M059J (cell line): ENCODE measurements at regions not wholly inside any gene's neighbourhood (a gene's known extent, or its start where the extent isn't known, plus 50 kb on each side); places are given as distances from the start of the nearest gene placed in this dataset.

Experiments
- DNase-seq: peaks from one replicate; pipeline ENCODE4 v3.0.0-alpha.2; 2012; ENCODE audit warnings: low read depth

GRCh38 chr4:134345244-134345643, 143.7 kb upstream of the PABPC4L start:
- no peak for DNase-seq

GRCh38 chr4:134343656-134344055, 142.1 kb upstream of the PABPC4L start:
- DNase-seq, result no peak

- no peak for DNase-seq
Measured at GRCh38 chr4:134343081-134343480, 141.5 kb upstream of the PABPC4L start.

GRCh38 chr4:134337574-134337973, 136.0 kb upstream of the PABPC4L start:
- no peak for DNase-seq

GRCh38 chr4:134328741-134329140, 127.2 kb upstream of the PABPC4L start:
- DNase-seq, result no peak

DNA sequence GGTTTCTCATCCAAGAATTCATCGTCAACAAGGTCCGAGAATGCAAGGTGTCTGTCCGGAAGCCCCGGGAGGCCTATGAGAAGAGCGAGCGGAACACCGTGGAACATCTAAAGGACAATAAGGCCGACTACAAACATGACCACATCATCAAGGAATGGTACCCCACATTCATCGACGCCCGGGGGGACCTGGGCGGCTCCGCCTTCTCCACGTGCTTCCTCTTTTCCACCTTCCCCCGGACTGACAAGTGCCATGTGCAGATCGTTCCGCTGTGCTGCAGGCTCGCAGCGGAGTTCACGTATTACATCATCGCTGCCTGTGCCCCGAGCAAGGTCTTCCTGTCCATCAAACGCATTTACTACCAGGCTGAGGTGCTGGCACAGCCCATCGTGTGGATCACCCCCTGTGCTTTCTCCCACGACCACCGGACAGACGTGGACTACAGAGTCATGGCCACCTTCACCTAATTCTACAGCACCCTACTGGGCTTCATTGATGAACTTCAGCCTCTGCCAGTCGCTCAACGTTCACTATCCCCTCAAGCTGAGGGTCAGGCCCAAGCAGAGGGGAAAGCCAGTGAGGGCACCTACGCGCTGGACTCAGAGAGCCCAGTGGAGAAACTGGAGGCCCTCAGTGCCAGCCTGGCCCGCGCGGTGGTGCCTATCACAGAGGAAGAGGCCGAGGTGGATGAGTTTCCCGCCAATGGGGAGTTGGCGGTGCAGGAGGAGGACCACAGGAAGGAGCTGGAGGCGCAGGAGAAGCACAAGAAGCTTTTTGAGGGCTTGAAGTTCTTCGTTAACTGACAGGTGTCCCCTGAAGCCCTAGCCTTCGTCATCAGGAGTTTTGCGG, 125.9 kb upstream of the PABPC4L start:
- no peak for DNase-seq

- DNase-seq, result no peak
Measured at GRCh38 chr4:134326866-134327265, 125.3 kb upstream of the PABPC4L start.

DNA sequence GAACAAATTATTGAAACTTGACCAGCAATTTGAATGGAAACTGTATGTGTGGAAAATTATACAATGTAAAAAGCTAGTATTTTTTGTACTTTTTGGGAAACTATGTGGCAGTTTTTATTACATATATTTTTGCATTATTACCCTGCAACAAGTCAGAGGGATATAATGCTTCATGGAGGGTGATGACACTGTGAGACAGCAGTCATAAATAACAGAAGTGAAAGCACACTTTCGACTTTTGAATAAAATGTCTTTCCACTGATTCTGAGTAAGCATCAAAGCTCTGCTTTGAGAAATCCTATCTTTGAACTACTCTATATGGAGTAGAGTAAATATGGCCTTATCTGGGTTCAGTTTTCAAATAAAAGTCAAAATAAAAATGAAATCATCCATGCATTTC, 122.6 kb upstream of the PABPC4L start:
- DNase-seq, result no peak

DNA sequence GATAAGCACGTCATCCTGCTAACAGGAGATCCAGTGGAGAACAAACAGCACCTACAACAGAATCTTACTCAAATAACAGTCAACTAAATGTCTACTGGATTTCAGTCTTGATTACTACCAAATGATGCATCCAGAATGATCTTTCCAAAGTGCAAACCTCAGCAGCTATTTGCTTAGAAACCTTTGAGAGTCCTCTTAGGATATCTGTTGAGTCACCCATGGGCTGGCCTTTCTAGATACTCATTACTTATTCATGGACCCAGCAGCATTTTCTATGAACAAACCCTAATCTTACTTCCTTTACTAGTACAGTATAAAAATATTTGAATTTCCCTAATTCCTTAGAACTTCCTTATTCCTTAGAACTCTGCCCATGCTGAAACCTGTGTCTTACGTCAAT, 118.5 kb upstream of the PABPC4L start:
- DNase-seq, result peak; percentile 42

DNA sequence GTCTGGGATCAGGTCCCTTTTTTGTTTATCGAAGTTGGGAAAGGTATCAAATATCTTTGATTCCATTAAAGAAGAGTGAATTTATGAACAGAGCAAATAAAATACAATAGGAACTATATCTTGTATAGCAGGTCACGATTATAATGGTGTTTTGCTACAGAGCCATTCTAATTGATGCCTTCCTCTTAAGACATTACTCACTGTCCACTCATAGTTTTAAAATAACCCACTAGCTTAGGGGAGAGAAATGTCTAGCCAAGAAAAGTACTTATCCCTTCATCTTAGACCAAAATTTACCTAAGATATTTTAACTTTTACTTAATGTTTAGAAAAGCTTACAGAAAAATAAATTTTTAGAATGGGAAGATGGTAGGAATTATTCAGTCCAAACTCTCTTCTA, 112.0 kb upstream of the PABPC4L start:
- peak; percentile 35 for DNase-seq

DNA sequence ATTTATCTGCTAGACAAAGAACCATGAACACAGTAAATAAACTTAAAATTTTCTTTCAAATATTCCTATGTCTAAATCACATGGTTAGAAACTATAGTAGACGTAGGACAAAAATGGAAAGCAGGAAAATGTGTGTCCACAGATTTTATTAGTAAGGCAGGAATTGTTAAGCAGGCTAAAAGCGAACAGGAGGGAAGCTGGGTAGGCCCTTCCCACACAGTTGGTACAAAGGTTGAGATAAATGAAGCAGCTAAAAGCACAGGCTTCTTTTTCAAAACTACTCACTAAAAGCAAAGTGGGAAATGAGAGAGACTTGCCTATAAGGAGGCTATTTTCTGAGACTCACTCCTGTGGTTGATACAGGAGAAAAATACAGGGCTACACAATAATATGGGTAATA, 108.1 kb upstream of the PABPC4L start:
- DNase-seq, result no peak

DNA sequence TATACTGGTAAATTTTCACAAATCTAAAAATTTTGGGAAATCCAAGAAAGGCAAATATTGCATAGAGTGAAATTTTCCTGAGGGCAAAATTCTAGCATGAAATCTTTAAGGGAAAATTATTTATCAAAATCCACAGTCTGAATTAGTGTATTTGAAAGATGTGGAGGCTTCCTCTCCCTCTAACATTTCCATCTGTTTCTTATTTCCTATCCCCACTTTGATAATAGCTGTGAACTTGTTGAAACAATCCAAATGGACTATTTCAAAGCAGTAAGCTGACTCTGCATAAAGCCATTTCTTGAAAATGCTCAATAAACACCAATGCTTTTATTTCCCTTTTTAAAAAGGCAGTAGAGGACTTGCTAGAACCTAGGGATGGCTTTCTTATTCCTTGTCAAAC, 107.3 kb upstream of the PABPC4L start:
- no peak for DNase-seq

DNA sequence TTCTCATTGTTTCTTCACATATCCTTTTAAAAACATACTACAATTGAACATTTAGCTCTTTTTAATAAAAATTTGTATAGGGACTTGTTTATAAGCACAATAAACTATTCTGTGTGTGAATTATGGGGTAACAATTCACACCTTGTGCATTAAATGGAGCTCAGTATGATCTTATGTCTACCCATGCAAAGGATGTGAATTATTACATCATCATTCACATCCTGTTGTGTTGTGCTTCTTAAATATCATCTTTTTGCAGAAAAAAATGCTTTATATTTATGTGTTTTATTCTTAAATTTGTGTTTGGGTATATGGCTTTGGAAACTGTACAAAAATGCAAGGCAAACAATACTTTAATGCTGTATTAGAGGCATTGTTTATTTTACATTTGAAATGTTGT, 96.7 kb upstream of the PABPC4L start:
- DNase-seq, result no peak

- DNase-seq, result no peak
Measured at GRCh38 chr4:134297765-134298164, 96.2 kb upstream of the PABPC4L start.

GRCh38 chr4:134282680-134283079, 81.1 kb upstream of the PABPC4L start:
- no peak for DNase-seq

GRCh38 chr4:134278675-134279074, 77.1 kb upstream of the PABPC4L start:
- DNase-seq, result peak; percentile 56

DNA sequence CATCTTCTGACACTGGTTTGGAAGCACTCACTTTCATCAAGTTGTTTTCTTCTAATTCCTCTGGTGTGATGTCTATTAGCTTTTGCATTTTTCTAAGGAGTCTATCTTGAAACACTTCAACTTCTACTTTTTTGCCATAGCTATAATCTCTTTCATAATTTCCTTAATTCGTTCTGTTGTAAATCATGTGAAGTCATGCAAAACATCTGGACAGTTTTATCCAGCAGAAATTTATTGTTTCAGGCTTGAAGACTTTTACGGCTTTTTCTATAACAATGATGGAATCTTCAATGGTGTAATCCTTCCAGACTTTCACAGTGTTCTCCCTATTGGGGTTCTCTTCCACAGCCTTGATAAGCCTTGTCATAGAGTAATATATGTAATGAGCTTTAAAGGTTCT, 74.9 kb upstream of the PABPC4L start:
- peak; percentile 2 for DNase-seq

DNA sequence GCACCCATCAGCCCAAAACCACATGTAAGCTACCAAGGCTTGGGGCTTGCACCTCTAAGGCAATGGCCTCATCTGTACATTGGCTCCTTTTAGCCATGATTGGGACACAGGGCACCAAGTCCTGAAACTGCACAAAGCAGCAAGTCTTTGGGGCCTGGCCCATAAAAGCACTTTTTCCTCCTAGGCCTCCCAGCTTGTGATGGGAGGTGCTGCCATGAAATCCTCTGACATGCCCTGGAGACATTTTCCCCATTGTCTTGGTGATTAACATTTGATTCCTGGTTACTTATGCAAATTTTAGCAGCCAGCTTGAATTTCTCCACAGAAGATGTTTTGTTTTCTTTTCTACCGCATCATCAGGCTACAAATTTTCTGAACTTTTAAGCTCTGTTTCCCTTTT, 58.5 kb upstream of the PABPC4L start:
- DNase-seq, result peak; percentile 31
